Gastrocnemius medialis (tissue), 4 donors: ENCODE measurements at regions not wholly inside any gene's neighbourhood (a gene's known extent, or its start where the extent isn't known, plus 50 kb on each side); places are given as distances from the start of the nearest gene placed in this dataset.

Source experiments
- ATAC-seq, 2 donors: fragments of 150-250 bp; one replicate each; pipeline ENCODE4 v1.9.1; 2016
- DNase-seq, 2 donors: peaks; one replicate each; pipeline ENCODE4 v3.0.0-alpha.2; 2019
- H3K27ac ChIP-seq, 4 donors: fragments of 200-600 bp; sonication (generic); 1 replicate in 1 of 4; 2 replicates in 3 of 4; pipeline ENCODE4 v1.5.1; 2016 to 2018; ENCODE audit warnings: mild to moderate bottlenecking in 2 of 4, moderate library complexity in 1 of 4
- H3K27me3 ChIP-seq, 3 donors: fragments of 200-600 bp; sonication (generic) in 2 of 3; 1 replicate in 1 of 3; 2 replicates in 2 of 3; pipeline versions ENCODE4 v1.5.1 to v1.6.0; 2016 to 2019; ENCODE audit warnings: mild to moderate bottlenecking in 1 of 3, moderate library complexity in 1 of 3
- H3K36me3 ChIP-seq, 2 donors: fragments of 200-600 bp; sonication (generic) in 1 of 2; one replicate each; pipeline ENCODE4 v1.5.1; 2017 to 2018
- H3K4me1 ChIP-seq, 2 donors: fragments of 200-600 bp; sonication (generic) in 1 of 2; one replicate each; pipeline ENCODE4 v1.5.1; 2016 to 2017; ENCODE audit warnings: mild to moderate bottlenecking in 2 of 2
- H3K4me3 ChIP-seq, 4 donors: fragments of 200-600 bp; sonication (generic) in 3 of 4; 1 replicate in 1 of 4; 2 replicates in 3 of 4; pipeline ENCODE4 v1.5.1; 2016 to 2019; ENCODE audit warnings: mild to moderate bottlenecking in 2 of 4
- H3K9me3 ChIP-seq, 3 donors: fragments of 200-600 bp; sonication (generic) in 2 of 3; 1 replicate in 1 of 3; 2 replicates in 2 of 3; pipeline ENCODE4 v1.5.1; 2016 to 2019
- POLR2A ChIP-seq, 2 donors: fragments of 450-650 bp; IDR thresholded peaks; one replicate each; pipeline ENCODE4 v1.6.1; 2017; ENCODE audit warnings: antibody characterized with exemption in 2 of 2, mild to moderate bottlenecking in 2 of 2, moderate library complexity in 2 of 2
- in situ Hi-C, 4 donors: fragments of 200-750 bp; cut with MboI; loops; one replicate each; pipeline versions ENCODE4 v1.15.0 to v1.8.0; 2017; ENCODE audit warnings: low sequenced_read_pairs in 4 of 4
- intact Hi-C: fragments of 100-400 bp; cut with DNase I; formaldehyde crosslinking; loops from one replicate; pipeline ENCODE4 v1.15.1; 2023; ENCODE audit warnings: low total_unique reads
- TF ChIP-seq, protein P1 (sequence below), 5 experiments: fragments of 450-650 bp in 3 of 5; fragments of 200-600 bp in 2 of 5; sonication (generic) in 2 of 5; IDR thresholded peaks in 4 of 5; conservative IDR thresholded peaks in 1 of 5; 1 replicate in 4 of 5; 2 replicates in 1 of 5; pipeline ENCODE4 v1.5.1; 2016 to 2019; ENCODE audit warnings: antibody characterized with exemption in 5 of 5, mild to moderate bottlenecking in 3 of 5, moderate library complexity in 3 of 5

DNA sequence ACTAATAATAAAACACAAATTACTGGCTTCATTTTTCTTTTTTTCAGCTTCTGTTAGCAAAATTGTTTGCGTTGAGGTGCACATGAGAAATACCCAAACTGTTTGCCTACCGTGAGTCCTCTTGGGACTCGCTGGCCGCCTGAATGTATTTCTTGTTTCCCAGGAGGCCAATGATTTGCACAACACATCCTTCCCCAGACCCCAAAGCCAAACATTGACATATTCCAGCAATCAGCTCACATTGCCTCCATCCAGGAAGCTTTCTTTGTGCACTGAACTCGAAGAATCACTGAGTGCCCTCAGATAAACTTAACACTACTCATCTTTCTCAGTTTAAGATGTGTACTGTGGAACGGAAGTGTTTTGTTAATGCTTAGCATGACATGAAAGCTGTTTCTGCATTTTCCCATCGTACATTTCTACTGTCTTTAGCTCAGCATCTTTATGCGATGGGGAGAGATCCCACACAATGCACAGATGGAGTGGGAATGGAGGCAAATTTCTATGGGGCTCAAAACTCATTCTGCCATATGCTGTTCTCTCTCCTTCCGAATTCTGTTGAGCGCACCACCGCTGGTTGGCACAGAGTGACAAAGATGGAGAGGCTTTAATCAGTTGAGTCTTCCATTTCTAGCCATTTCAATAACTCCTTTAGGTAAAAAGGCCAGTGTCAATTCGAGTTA is 399.5 kb downstream of the RFC3 start:
- no peaks in the 10 kb centered on the region for H3K9me3 ChIP-seq
- H3K4me3 ChIP-seq = no peak overlapping the region
- no peaks in the 10 kb centered on the region for H3K36me3 ChIP-seq
- H3K27ac ChIP-seq = no peak overlapping the region
- ATAC-seq (no peak), DNase-seq (no peak)
- TF ChIP-seq, protein P1, sequence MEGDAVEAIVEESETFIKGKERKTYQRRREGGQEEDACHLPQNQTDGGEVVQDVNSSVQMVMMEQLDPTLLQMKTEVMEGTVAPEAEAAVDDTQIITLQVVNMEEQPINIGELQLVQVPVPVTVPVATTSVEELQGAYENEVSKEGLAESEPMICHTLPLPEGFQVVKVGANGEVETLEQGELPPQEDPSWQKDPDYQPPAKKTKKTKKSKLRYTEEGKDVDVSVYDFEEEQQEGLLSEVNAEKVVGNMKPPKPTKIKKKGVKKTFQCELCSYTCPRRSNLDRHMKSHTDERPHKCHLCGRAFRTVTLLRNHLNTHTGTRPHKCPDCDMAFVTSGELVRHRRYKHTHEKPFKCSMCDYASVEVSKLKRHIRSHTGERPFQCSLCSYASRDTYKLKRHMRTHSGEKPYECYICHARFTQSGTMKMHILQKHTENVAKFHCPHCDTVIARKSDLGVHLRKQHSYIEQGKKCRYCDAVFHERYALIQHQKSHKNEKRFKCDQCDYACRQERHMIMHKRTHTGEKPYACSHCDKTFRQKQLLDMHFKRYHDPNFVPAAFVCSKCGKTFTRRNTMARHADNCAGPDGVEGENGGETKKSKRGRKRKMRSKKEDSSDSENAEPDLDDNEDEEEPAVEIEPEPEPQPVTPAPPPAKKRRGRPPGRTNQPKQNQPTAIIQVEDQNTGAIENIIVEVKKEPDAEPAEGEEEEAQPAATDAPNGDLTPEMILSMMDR (IDR thresholded peaks at IDR 0.05 in 4 of 5, conservative IDR thresholded peaks at IDR 0.05 in 1 of 5) = no peak
- TF ChIP-seq POLR2A (IDR thresholded peaks at IDR 0.05) = no peak
- H3K4me1 ChIP-seq = no peaks in the 10 kb centered on the region
- no peaks in the 10 kb centered on the region for H3K27me3 ChIP-seq
- in situ Hi-C loops (no loop called here), intact Hi-C loops (no loop called here)

DNA sequence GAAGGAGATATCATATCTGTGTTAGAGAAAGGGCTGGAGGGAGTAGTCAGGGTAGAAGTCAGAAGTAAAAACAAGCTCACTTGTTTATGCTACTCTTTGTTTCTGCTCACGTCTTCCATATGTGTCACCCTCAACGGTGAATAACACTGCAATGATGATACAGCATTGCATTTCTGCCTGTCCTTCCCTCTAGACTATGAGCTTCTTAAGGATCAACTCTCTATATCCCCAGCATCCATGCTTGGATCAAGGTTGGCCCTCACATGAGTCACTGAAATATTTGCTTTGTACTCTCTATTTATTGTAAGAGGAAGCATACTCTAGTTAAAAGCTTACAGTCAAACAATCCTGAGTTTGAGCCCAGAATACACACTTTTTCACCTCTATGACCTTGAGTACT is 406.0 kb downstream of the RFC3 start:
- Histone ChIP-seq H3K4me3 (no peak overlapping the region), H3K36me3 (no peaks in the 10 kb centered on the region), H3K4me1 (no peaks in the 10 kb centered on the region), H3K27ac (no peak overlapping the region), H3K9me3 (no peaks in the 10 kb centered on the region), H3K27me3 (no peaks in the 10 kb centered on the region)
- DNase-seq (no peak), ATAC-seq (no peak)
- intact Hi-C loops = no loop called here
- TF ChIP-seq, protein P1 (IDR thresholded peaks at IDR 0.05 in 4 of 5, conservative IDR thresholded peaks at IDR 0.05 in 1 of 5) = no peak
- TF ChIP-seq POLR2A (IDR thresholded peaks at IDR 0.05) = no peak
- in situ Hi-C loops = no loop called here

DNA sequence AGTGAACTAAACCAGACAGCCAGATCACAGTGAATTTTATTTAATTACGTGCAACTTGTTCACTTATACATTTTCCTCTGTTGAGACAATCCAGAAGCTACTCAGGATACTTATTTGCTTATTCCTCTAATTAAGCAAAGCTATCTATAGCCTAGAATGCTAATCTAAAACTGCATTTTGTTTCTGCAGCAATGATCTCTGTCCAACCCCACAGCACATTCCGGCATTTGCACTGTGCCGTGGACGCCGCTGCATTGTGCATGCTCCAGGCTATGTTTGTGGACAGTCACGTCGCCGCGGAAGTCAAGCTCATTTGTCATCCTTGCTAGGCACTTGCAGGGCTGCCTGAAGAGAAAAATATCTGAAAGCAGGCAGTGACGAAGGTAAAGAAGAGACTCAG is 406.9 kb downstream of the RFC3 start:
- H3K4me1 ChIP-seq = no peaks in the 10 kb centered on the region
- DNase-seq (no peak), ATAC-seq (no peak)
- H3K36me3 ChIP-seq = no peaks in the 10 kb centered on the region
- H3K4me3 ChIP-seq = no peak overlapping the region
- no peak overlapping the region for H3K27ac ChIP-seq
- H3K9me3 ChIP-seq = no peaks in the 10 kb centered on the region
- in situ Hi-C loops (no loop called here), intact Hi-C loops (no loop called here)
- TF ChIP-seq, protein P1 (IDR thresholded peaks at IDR 0.05 in 4 of 5, conservative IDR thresholded peaks at IDR 0.05 in 1 of 5) = no peak
- no peak for TF ChIP-seq POLR2A (IDR thresholded peaks at IDR 0.05)
- H3K27me3 ChIP-seq = no peaks in the 10 kb centered on the region

DNA sequence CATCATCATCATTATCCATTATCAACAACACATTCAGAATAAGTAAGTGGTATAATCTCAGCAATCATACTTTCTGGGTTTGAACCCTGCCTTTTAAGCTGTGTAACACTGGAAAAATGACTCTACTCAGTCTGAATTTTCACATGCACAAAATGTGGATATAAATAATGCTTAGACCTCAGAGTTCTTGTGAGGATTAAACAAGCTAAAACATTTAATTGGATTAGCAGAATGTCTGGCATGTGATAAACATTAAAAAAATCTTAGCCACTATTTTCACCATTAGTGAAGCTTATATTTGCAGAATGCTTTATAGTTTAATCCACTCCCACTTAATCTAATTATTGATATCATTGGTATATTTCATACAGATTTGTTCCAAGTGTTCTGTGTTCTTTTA is 412.3 kb downstream of the RFC3 start:
- no peaks in the 10 kb centered on the region for H3K36me3 ChIP-seq
- DNase-seq (no peak), ATAC-seq (no peak)
- H3K27ac ChIP-seq = no peak overlapping the region
- no peak for TF ChIP-seq POLR2A (IDR thresholded peaks at IDR 0.05)
- TF ChIP-seq, protein P1 (IDR thresholded peaks at IDR 0.05 in 4 of 5, conservative IDR thresholded peaks at IDR 0.05 in 1 of 5) = no peak
- intact Hi-C loops (no loop called here), in situ Hi-C loops (no loop called here)
- no peaks in the 10 kb centered on the region for H3K4me1 ChIP-seq
- no peak overlapping the region for H3K4me3 ChIP-seq
- no peaks in the 10 kb centered on the region for H3K27me3 ChIP-seq
- H3K9me3 ChIP-seq = no peaks in the 10 kb centered on the region

DNA sequence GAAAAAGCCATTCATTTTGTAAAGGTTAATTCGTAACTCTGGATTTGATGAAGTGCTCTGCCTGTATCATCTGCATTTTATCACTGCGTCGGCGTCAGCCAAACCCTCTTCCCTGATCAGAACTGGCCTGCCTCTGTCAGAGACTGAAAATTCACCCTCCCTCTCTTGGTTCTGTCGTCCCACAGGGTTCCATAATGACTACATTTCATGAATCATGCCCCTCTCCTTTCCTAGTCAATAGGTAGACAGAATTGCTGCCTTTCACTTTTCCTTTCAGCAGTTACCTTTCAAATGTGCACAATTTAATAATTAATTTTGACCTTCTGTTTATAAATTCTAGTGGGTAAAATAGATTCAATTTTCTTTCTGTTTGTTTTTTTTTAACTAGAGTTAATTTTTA is 423.4 kb downstream of the RFC3 start:
- no peaks in the 10 kb centered on the region for H3K27me3 ChIP-seq
- H3K4me3 ChIP-seq = no peak overlapping the region
- DNase-seq (no peak), ATAC-seq (no peak)
- intact Hi-C loops (no loop called here), in situ Hi-C loops (no loop called here)
- H3K36me3 ChIP-seq = no peaks in the 10 kb centered on the region
- no peak for TF ChIP-seq POLR2A (IDR thresholded peaks at IDR 0.05)
- TF ChIP-seq, protein P1 (IDR thresholded peaks at IDR 0.05 in 4 of 5, conservative IDR thresholded peaks at IDR 0.05 in 1 of 5) = no peak
- H3K9me3 ChIP-seq = no peaks in the 10 kb centered on the region
- H3K4me1 ChIP-seq = no peaks in the 10 kb centered on the region
- H3K27ac ChIP-seq = no peak overlapping the region
